ENCODE measurements at regions not wholly inside any gene's neighbourhood (a gene's known extent, or its start where the extent isn't known, plus 50 kb on each side); places are given as distances from the start of the nearest gene placed in this dataset.

GRCh38 chr12:19627719-19628118 is 188.4 kb downstream of the AEBP2 start:
- DNase-seq = no peak

GRCh38 chr12:19630536-19630935 is 191.2 kb downstream of the AEBP2 start:
- DNase-seq = no peak

- DNase-seq = no peak
These were observed 193.9 kb downstream of the AEBP2 start for GRCh38 chr12:19633194-19633593.

- DNase-seq = no peak
These were observed 194.3 kb downstream of the AEBP2 start for GRCh38 chr12:19633641-19634040.

GRCh38 chr12:19639781-19640415 is 200.6 kb downstream of the AEBP2 start:
- no peak for DNase-seq

- DNase-seq = no peak
These were observed 202.2 kb downstream of the AEBP2 start for GRCh38 chr12:19641235-19642080.

- DNase-seq = no peak
These were observed 203.1 kb downstream of the AEBP2 start for GRCh38 chr12:19642345-19642744.

- no peak for DNase-seq
These were observed 204.3 kb downstream of the AEBP2 start for GRCh38 chr12:19643635-19644034.

GRCh38 chr12:19644571-19644970 is 205.3 kb downstream of the AEBP2 start:
- no peak for DNase-seq

- DNase-seq = no peak
These were observed 206.5 kb downstream of the AEBP2 start for GRCh38 chr12:19645823-19646222.

- DNase-seq = no peak
These were observed 207.3 kb downstream of the AEBP2 start for GRCh38 chr12:19646599-19646998.

GRCh38 chr12:19647806-19648556 is 208.7 kb downstream of the AEBP2 start:
- no peak for DNase-seq

GRCh38 chr12:19648591-19648990 is 209.3 kb downstream of the AEBP2 start:
- DNase-seq = no peak

- DNase-seq = no peak
These were observed 213.1 kb downstream of the AEBP2 start for GRCh38 chr12:19652386-19652785.

- no peak for DNase-seq
These were observed 215.5 kb downstream of the AEBP2 start for GRCh38 chr12:19654650-19655376.

GRCh38 chr12:19657118-19657731 is 217.9 kb downstream of the AEBP2 start:
- no peak for DNase-seq

- DNase-seq = no peak
These were observed 218.4 kb downstream of the AEBP2 start for GRCh38 chr12:19657732-19658130.

GRCh38 chr12:19659086-19659485 is 219.8 kb downstream of the AEBP2 start:
- DNase-seq = no peak

GRCh38 chr12:19659501-19659900 is 220.2 kb downstream of the AEBP2 start:
- DNase-seq = no peak

GRCh38 chr12:19665121-19665900 is 226.0 kb downstream of the AEBP2 start:
- DNase-seq = no peak

GRCh38 chr12:19666070-19666469 is 226.8 kb downstream of the AEBP2 start:
- no peak for DNase-seq

GRCh38 chr12:19669793-19670192 is 230.5 kb downstream of the AEBP2 start:
- DNase-seq = no peak
